ENCODE measurements at regions not wholly inside any gene's neighbourhood (a gene's known extent, or its start where the extent isn't known, plus 50 kb on each side); places are given as distances from the start of the nearest gene placed in this dataset.

- no peak for TF ChIP-seq POLR2A (IDR thresholded peaks at IDR 0.05; ENCODE audit: low read depth, low read length)
- no peak for TF ChIP-seq POLR2AphosphoS5 (IDR thresholded peaks at IDR 0.05; ENCODE audit: low read depth, low read length)
- TF ChIP-seq TAF1 (IDR thresholded peaks at IDR 0.05; ENCODE audit: borderline replicate concordance, low read depth, low read length) = no peak
Observed at GRCh38 chr12:28896421-28896820, 252.7 kb upstream of the FAR2 start.
